ENCODE measurements at regions not wholly inside any gene's neighbourhood (a gene's known extent, or its start where the extent isn't known, plus 50 kb on each side); places are given as distances from the start of the nearest gene placed in this dataset.

GRCh38 chr14:85325134-85326017 is 204.6 kb upstream of the FLRT2 start:
- Histone ChIP-seq H3K4me3 (ENCODE audit: low read length) (no peak overlapping the region), H3K9ac (ENCODE audit: low read length) (no peak overlapping the region), H3K27me3 (replicated peaks; ENCODE audit: control insufficient read depth, insufficient read depth, low read length) (no peaks in the 10 kb centered on the region), H3K4me1 (ENCODE audit: control insufficient read depth, insufficient read depth, low read length) (no peaks in the 10 kb centered on the region), H3K36me3 (ENCODE audit: control insufficient read depth, insufficient read depth, low read length, severe bottlenecking) (no peaks in the 10 kb centered on the region), H3K9me3 (ENCODE audit: control insufficient read depth, low read length) (no peaks in the 10 kb centered on the region)
- no peak for DNase-seq (ENCODE audit: low read depth)

GRCh38 chr14:85332401-85332800 is 197.5 kb upstream of the FLRT2 start:
- Histone ChIP-seq H3K4me1 (ENCODE audit: control insufficient read depth, insufficient read depth, low read length) (peaks cover 10% of the 10 kb centered on the region), H3K4me3 (ENCODE audit: low read length) (no peak overlapping the region), H3K36me3 (ENCODE audit: control insufficient read depth, insufficient read depth, low read length, severe bottlenecking) (no peaks in the 10 kb centered on the region), H3K9me3 (ENCODE audit: control insufficient read depth, low read length) (no peaks in the 10 kb centered on the region), H3K27me3 (replicated peaks; ENCODE audit: control insufficient read depth, insufficient read depth, low read length) (no peaks in the 10 kb centered on the region), H3K9ac (ENCODE audit: low read length) (no peak overlapping the region)
- DNase-seq (ENCODE audit: low read depth): no peak

- DNase-seq (ENCODE audit: low read depth): peak; percentile 61
- H3K4me1 ChIP-seq (ENCODE audit: control insufficient read depth, insufficient read depth, low read length): peaks cover 10% of the 10 kb centered on the region
- H3K9ac ChIP-seq (ENCODE audit: low read length): no peak overlapping the region
- no peaks in the 10 kb centered on the region for H3K36me3 ChIP-seq (ENCODE audit: control insufficient read depth, insufficient read depth, low read length, severe bottlenecking)
- H3K9me3 ChIP-seq (ENCODE audit: control insufficient read depth, low read length): no peaks in the 10 kb centered on the region
- no peak overlapping the region for H3K4me3 ChIP-seq (ENCODE audit: low read length)
- H3K27me3 ChIP-seq (replicated peaks; ENCODE audit: control insufficient read depth, insufficient read depth, low read length): no peaks in the 10 kb centered on the region
Observed at GRCh38 chr14:85333313-85333712, 196.6 kb upstream of the FLRT2 start.

GRCh38 chr14:85333841-85334240 is 196.1 kb upstream of the FLRT2 start:
- H3K9ac ChIP-seq (ENCODE audit: low read length): no peak overlapping the region
- H3K27me3 ChIP-seq (replicated peaks; ENCODE audit: control insufficient read depth, insufficient read depth, low read length): no peaks in the 10 kb centered on the region
- no peak overlapping the region for H3K4me3 ChIP-seq (ENCODE audit: low read length)
- H3K4me1 ChIP-seq (ENCODE audit: control insufficient read depth, insufficient read depth, low read length): peaks cover 10% of the 10 kb centered on the region
- DNase-seq (ENCODE audit: low read depth): no peak
- H3K9me3 ChIP-seq (ENCODE audit: control insufficient read depth, low read length): no peaks in the 10 kb centered on the region
- H3K36me3 ChIP-seq (ENCODE audit: control insufficient read depth, insufficient read depth, low read length, severe bottlenecking): no peaks in the 10 kb centered on the region

- H3K4me3 ChIP-seq (ENCODE audit: low read length): no peak overlapping the region
- peaks cover 10% of the 10 kb centered on the region for H3K4me1 ChIP-seq (ENCODE audit: control insufficient read depth, insufficient read depth, low read length)
- H3K36me3 ChIP-seq (ENCODE audit: control insufficient read depth, insufficient read depth, low read length, severe bottlenecking): no peaks in the 10 kb centered on the region
- H3K9ac ChIP-seq (ENCODE audit: low read length): no peak overlapping the region
- H3K9me3 ChIP-seq (ENCODE audit: control insufficient read depth, low read length): no peaks in the 10 kb centered on the region
- DNase-seq (ENCODE audit: low read depth): no peak
- no peaks in the 10 kb centered on the region for H3K27me3 ChIP-seq (replicated peaks; ENCODE audit: control insufficient read depth, insufficient read depth, low read length)
Observed at GRCh38 chr14:85334316-85334715, 195.6 kb upstream of the FLRT2 start.

- H3K9ac ChIP-seq (ENCODE audit: low read length): no peak overlapping the region
- H3K4me3 ChIP-seq (ENCODE audit: low read length): no peak overlapping the region
- peaks cover 10% of the 10 kb centered on the region for H3K4me1 ChIP-seq (ENCODE audit: control insufficient read depth, insufficient read depth, low read length)
- no peaks in the 10 kb centered on the region for H3K9me3 ChIP-seq (ENCODE audit: control insufficient read depth, low read length)
- no peaks in the 10 kb centered on the region for H3K36me3 ChIP-seq (ENCODE audit: control insufficient read depth, insufficient read depth, low read length, severe bottlenecking)
- H3K27me3 ChIP-seq (replicated peaks; ENCODE audit: control insufficient read depth, insufficient read depth, low read length): no peaks in the 10 kb centered on the region
- DNase-seq (ENCODE audit: low read depth): no peak
Observed at GRCh38 chr14:85336257-85336656, 193.7 kb upstream of the FLRT2 start.

- Histone ChIP-seq H3K27me3 (replicated peaks; ENCODE audit: control insufficient read depth, insufficient read depth, low read length) (no peaks in the 10 kb centered on the region), H3K9ac (ENCODE audit: low read length) (no peak overlapping the region), H3K4me3 (ENCODE audit: low read length) (no peak overlapping the region), H3K9me3 (ENCODE audit: control insufficient read depth, low read length) (no peaks in the 10 kb centered on the region), H3K36me3 (ENCODE audit: control insufficient read depth, insufficient read depth, low read length, severe bottlenecking) (no peaks in the 10 kb centered on the region), H3K4me1 (ENCODE audit: control insufficient read depth, insufficient read depth, low read length) (peaks cover 10% of the 10 kb centered on the region)
- DNase-seq (ENCODE audit: low read depth): no peak
Observed at GRCh38 chr14:85336817-85337216, 193.1 kb upstream of the FLRT2 start.

GRCh38 chr14:85338895-85339294 is 191.0 kb upstream of the FLRT2 start:
- H3K27me3 ChIP-seq (replicated peaks; ENCODE audit: control insufficient read depth, insufficient read depth, low read length): no peaks in the 10 kb centered on the region
- H3K36me3 ChIP-seq (ENCODE audit: control insufficient read depth, insufficient read depth, low read length, severe bottlenecking): no peaks in the 10 kb centered on the region
- DNase-seq (ENCODE audit: low read depth): no peak
- H3K9ac ChIP-seq (ENCODE audit: low read length): no peak overlapping the region
- H3K4me1 ChIP-seq (ENCODE audit: control insufficient read depth, insufficient read depth, low read length): peaks cover 24% of the 10 kb centered on the region
- H3K4me3 ChIP-seq (ENCODE audit: low read length): no peak overlapping the region
- no peaks in the 10 kb centered on the region for H3K9me3 ChIP-seq (ENCODE audit: control insufficient read depth, low read length)

GRCh38 chr14:85342858-85343607 is 186.9 kb upstream of the FLRT2 start:
- Histone ChIP-seq H3K36me3 (ENCODE audit: control insufficient read depth, insufficient read depth, low read length, severe bottlenecking) (no peaks in the 10 kb centered on the region), H3K9ac (ENCODE audit: low read length) (no peak overlapping the region), H3K27me3 (replicated peaks; ENCODE audit: control insufficient read depth, insufficient read depth, low read length) (no peaks in the 10 kb centered on the region), H3K4me1 (ENCODE audit: control insufficient read depth, insufficient read depth, low read length) (peaks cover 18% of the 10 kb centered on the region), H3K4me3 (ENCODE audit: low read length) (no peak overlapping the region), H3K9me3 (ENCODE audit: control insufficient read depth, low read length) (no peaks in the 10 kb centered on the region)
- peak; percentile 33 for DNase-seq (ENCODE audit: low read depth)

GRCh38 chr14:85344171-85344570 is 185.8 kb upstream of the FLRT2 start:
- no peak overlapping the region for H3K4me3 ChIP-seq (ENCODE audit: low read length)
- DNase-seq (ENCODE audit: low read depth): no peak
- no peaks in the 10 kb centered on the region for H3K27me3 ChIP-seq (replicated peaks; ENCODE audit: control insufficient read depth, insufficient read depth, low read length)
- H3K36me3 ChIP-seq (ENCODE audit: control insufficient read depth, insufficient read depth, low read length, severe bottlenecking): no peaks in the 10 kb centered on the region
- H3K9me3 ChIP-seq (ENCODE audit: control insufficient read depth, low read length): no peaks in the 10 kb centered on the region
- H3K9ac ChIP-seq (ENCODE audit: low read length): no peak overlapping the region
- peaks cover 18% of the 10 kb centered on the region for H3K4me1 ChIP-seq (ENCODE audit: control insufficient read depth, insufficient read depth, low read length)

- no peaks in the 10 kb centered on the region for H3K27me3 ChIP-seq (replicated peaks; ENCODE audit: control insufficient read depth, insufficient read depth, low read length)
- no peak overlapping the region for H3K4me3 ChIP-seq (ENCODE audit: low read length)
- no peak for DNase-seq (ENCODE audit: low read depth)
- H3K9ac ChIP-seq (ENCODE audit: low read length): no peak overlapping the region
- H3K9me3 ChIP-seq (ENCODE audit: control insufficient read depth, low read length): no peaks in the 10 kb centered on the region
- peaks cover 18% of the 10 kb centered on the region for H3K4me1 ChIP-seq (ENCODE audit: control insufficient read depth, insufficient read depth, low read length)
- H3K36me3 ChIP-seq (ENCODE audit: control insufficient read depth, insufficient read depth, low read length, severe bottlenecking): no peaks in the 10 kb centered on the region
Observed at GRCh38 chr14:85344847-85345570, 184.9 kb upstream of the FLRT2 start.

Measured in adipocyte (in vitro differentiated cells).